ENCODE measurements at regions not wholly inside any gene's neighbourhood (a gene's known extent, or its start where the extent isn't known, plus 50 kb on each side); places are given as distances from the start of the nearest gene placed in this dataset.

DNA sequence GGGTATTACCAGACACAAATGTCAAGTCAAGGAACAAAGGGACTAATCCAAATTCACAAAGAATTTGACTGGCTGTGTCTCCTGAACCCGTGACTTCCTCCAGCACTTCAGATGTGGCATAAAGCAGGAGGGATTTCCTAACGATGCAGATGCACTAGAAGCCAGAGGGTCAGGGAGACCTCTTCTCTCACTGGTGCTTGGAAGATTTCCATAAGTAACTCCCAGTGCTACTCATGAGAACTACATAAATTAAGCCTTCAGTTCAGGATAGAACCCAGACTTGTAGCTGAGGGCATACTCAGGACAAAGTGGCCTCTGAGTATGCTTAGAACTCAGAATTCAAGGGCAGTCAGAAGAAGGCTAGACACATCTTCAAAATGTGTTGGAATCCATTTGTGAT lies 83.6 kb upstream of the NRIP1 start:
- no peak overlapping the region for H2AFZ ChIP-seq (ENCODE audit: low read length)
- H3K4me1 ChIP-seq (ENCODE audit: insufficient read depth, low read length, poor library complexity, severe bottlenecking) = no peaks in the 10 kb centered on the region
- no peak for TF ChIP-seq EZH2phosphoT487 (IDR thresholded peaks at IDR 0.05; ENCODE audit: borderline replicate concordance)
- TF ChIP-seq, protein P1, sequence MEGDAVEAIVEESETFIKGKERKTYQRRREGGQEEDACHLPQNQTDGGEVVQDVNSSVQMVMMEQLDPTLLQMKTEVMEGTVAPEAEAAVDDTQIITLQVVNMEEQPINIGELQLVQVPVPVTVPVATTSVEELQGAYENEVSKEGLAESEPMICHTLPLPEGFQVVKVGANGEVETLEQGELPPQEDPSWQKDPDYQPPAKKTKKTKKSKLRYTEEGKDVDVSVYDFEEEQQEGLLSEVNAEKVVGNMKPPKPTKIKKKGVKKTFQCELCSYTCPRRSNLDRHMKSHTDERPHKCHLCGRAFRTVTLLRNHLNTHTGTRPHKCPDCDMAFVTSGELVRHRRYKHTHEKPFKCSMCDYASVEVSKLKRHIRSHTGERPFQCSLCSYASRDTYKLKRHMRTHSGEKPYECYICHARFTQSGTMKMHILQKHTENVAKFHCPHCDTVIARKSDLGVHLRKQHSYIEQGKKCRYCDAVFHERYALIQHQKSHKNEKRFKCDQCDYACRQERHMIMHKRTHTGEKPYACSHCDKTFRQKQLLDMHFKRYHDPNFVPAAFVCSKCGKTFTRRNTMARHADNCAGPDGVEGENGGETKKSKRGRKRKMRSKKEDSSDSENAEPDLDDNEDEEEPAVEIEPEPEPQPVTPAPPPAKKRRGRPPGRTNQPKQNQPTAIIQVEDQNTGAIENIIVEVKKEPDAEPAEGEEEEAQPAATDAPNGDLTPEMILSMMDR (conservative IDR thresholded peaks at IDR 0.05; ENCODE audit: low read length) = no peak
- no peaks in the 10 kb centered on the region for H3K9me3 ChIP-seq (ENCODE audit: insufficient read depth, low read depth, low read length)
- H3K9ac ChIP-seq (ENCODE audit: low read depth, low read length, poor library complexity, severe bottlenecking) = no peak overlapping the region
- no peaks in the 10 kb centered on the region for H4K20me1 ChIP-seq (ENCODE audit: insufficient read depth, low read length, poor library complexity, severe bottlenecking)
- H3K79me2 ChIP-seq (ENCODE audit: insufficient read depth, low read length) = no peaks in the 10 kb centered on the region
- H3K27me3 ChIP-seq (ENCODE audit: insufficient read depth, low read length, poor library complexity, severe bottlenecking) = no peaks in the 10 kb centered on the region
- no peaks in the 10 kb centered on the region for H3K36me3 ChIP-seq (ENCODE audit: insufficient read depth, low read length)
- no peak overlapping the region for H3K4me3 ChIP-seq (ENCODE audit: low read length, poor library complexity, severe bottlenecking)
- no peak overlapping the region for H3K4me2 ChIP-seq (ENCODE audit: low read depth, low read length, poor library complexity, severe bottlenecking)
- H3F3A ChIP-seq (ENCODE audit: low read depth) = no peaks in the 10 kb centered on the region
- H3K9me2 ChIP-seq (replicated peaks; ENCODE audit: low read depth, low read length) = no peaks in the 10 kb centered on the region

DNA sequence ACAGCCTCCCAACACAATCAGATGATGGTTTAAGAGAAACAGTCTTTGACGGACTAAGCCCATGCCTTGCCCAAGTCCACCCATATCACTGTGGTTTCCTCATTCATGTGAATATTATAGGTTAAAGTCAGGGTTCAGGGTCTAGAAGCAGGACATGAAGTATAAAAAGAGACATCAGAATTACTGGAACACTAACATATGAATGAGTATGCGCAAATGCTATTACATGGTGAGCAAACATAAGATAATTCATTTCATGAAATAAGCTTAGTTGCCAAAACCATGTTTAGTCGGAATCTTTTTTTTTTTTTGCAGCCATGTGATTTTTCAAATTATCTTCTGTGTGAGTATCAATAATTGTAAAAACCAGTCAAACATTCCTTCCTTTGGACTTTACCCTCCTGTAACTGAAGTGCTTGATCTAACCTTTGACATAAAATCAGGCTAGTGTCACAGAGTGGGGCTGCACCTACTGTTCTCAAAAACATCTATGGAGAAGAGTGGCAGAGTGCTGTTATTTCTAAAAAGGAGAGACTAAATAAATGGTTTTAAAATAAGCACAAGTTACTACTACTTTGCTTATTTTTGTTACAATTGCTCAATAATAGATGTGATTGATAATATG lies 84.9 kb upstream of the NRIP1 start:
- H3K27me3 ChIP-seq (ENCODE audit: insufficient read depth, low read length, poor library complexity, severe bottlenecking) = no peaks in the 10 kb centered on the region
- H3K4me2 ChIP-seq (ENCODE audit: low read depth, low read length, poor library complexity, severe bottlenecking) = no peak overlapping the region
- H3F3A ChIP-seq (ENCODE audit: low read depth) = no peaks in the 10 kb centered on the region
- H3K9me2 ChIP-seq (replicated peaks; ENCODE audit: low read depth, low read length) = no peaks in the 10 kb centered on the region
- H3K9ac ChIP-seq (ENCODE audit: low read depth, low read length, poor library complexity, severe bottlenecking) = no peak overlapping the region
- H3K9me3 ChIP-seq (ENCODE audit: insufficient read depth, low read depth, low read length) = no peaks in the 10 kb centered on the region
- TF ChIP-seq EZH2phosphoT487 (IDR thresholded peaks at IDR 0.05; ENCODE audit: borderline replicate concordance) = no peak
- TF ChIP-seq, protein P1 (conservative IDR thresholded peaks at IDR 0.05; ENCODE audit: low read length) = no peak
- H3K36me3 ChIP-seq (ENCODE audit: insufficient read depth, low read length) = no peaks in the 10 kb centered on the region
- H4K20me1 ChIP-seq (ENCODE audit: insufficient read depth, low read length, poor library complexity, severe bottlenecking) = no peaks in the 10 kb centered on the region
- no peaks in the 10 kb centered on the region for H3K4me1 ChIP-seq (ENCODE audit: insufficient read depth, low read length, poor library complexity, severe bottlenecking)
- H3K79me2 ChIP-seq (ENCODE audit: insufficient read depth, low read length) = no peaks in the 10 kb centered on the region
- H3K4me3 ChIP-seq (ENCODE audit: low read length, poor library complexity, severe bottlenecking) = no peak overlapping the region
- H2AFZ ChIP-seq (ENCODE audit: low read length) = no peak overlapping the region

DNA sequence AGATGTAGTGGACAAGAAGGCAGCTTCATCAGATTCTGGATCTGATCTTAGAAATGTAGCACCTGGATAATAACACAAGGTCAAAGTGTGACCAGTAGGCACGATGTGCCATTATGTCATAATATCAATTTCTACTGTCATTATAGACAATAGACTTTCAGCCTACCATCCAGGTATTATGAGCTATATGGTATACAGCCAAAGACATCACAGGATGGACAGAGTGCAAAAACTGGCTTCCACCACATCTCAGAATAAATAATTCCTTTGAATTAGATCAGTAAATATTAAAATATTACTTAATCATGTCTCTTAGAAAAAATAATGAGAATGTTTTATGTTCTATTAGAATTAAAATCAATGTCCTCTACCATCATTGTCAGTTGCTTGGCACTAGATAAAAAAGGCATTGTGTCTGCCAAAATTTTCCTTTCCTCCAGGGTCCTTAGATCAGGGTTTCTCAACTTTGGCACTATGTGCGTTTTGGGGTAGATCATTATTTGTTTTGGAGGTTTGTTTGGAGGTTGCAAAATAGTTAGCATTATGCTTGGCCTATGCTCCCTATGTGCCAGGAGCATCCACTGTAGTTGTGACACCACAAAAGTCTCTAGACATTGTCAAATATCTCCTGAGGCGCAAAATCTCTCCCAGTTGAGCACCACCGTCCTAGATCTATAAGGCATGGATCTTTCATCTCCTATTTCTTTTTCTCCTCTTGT lies 86.7 kb upstream of the NRIP1 start:
- TF ChIP-seq EZH2phosphoT487 (IDR thresholded peaks at IDR 0.05; ENCODE audit: borderline replicate concordance) = no peak
- TF ChIP-seq, protein P1 (conservative IDR thresholded peaks at IDR 0.05; ENCODE audit: low read length) = no peak
- Histone ChIP-seq H3K9me2 (replicated peaks; ENCODE audit: low read depth, low read length) (no peaks in the 10 kb centered on the region), H3K79me2 (ENCODE audit: insufficient read depth, low read length) (no peaks in the 10 kb centered on the region), H3K27me3 (ENCODE audit: insufficient read depth, low read length, poor library complexity, severe bottlenecking) (no peaks in the 10 kb centered on the region), H3K36me3 (ENCODE audit: insufficient read depth, low read length) (no peaks in the 10 kb centered on the region), H3F3A (ENCODE audit: low read depth) (no peaks in the 10 kb centered on the region), H4K20me1 (ENCODE audit: insufficient read depth, low read length, poor library complexity, severe bottlenecking) (no peaks in the 10 kb centered on the region), H2AFZ (ENCODE audit: low read length) (no peak overlapping the region), H3K4me2 (ENCODE audit: low read depth, low read length, poor library complexity, severe bottlenecking) (no peak overlapping the region), H3K9ac (ENCODE audit: low read depth, low read length, poor library complexity, severe bottlenecking) (no peak overlapping the region), H3K4me3 (ENCODE audit: low read length, poor library complexity, severe bottlenecking) (no peak overlapping the region), H3K4me1 (ENCODE audit: insufficient read depth, low read length, poor library complexity, severe bottlenecking) (no peaks in the 10 kb centered on the region), H3K9me3 (ENCODE audit: insufficient read depth, low read depth, low read length) (no peaks in the 10 kb centered on the region)
